Activated naive CD8-positive, alpha-beta T cell treated with anti-CD3 and anti-CD28 coated beads, Interleukin-2, amount 10 ng/mL, durations not matched to agents 7 days and 5 days (primary cell): ENCODE measurements at regions not wholly inside any gene's neighbourhood (a gene's known extent, or its start where the extent isn't known, plus 50 kb on each side); places are given as distances from the start of the nearest gene placed in this dataset.

ENCODE experiments used
- ATAC-seq: fragments of 150-1000 bp; cut with Tn5 transposase; one replicate; pipeline ENCODE4 v1.10.0; 2021; ENCODE audit warnings: low read depth, moderate library complexity
- POLR2A ChIA-PET: fragments of 350-600 bp; sonication (Branson Sonifier 250); formaldehyde crosslinking; loops from one replicate; lab custom pipeline; 2021; ENCODE audit warnings: antibody characterized with exemption; lab: Charles Lee
- DNase-seq: peaks from one replicate; pipeline ENCODE4 v3.0.0; 2021
- H3K27ac Mint-ChIP-seq: one replicate; pipeline ENCODE4 v1.8.0; 2022; ENCODE audit warnings: mild to moderate bottlenecking, mixed read lengths
- H3K27me3 Mint-ChIP-seq: one replicate; pipeline ENCODE4 v1.8.0; 2022; ENCODE audit warnings: mild to moderate bottlenecking, moderate library complexity, mixed read lengths
- H3K36me3 Mint-ChIP-seq: one replicate; pipeline ENCODE4 v1.8.0; 2021; ENCODE audit warnings: mild to moderate bottlenecking, mixed read lengths
- H3K4me1 Mint-ChIP-seq: one replicate; pipeline ENCODE4 v1.8.0; 2021; ENCODE audit warnings: mixed read lengths
- H3K4me3 Mint-ChIP-seq: one replicate; pipeline ENCODE4 v1.8.0; 2022; ENCODE audit warnings: mild to moderate bottlenecking, moderate library complexity, mixed read lengths
- H3K9me3 Mint-ChIP-seq: one replicate; pipeline ENCODE4 v1.8.0; 2021; ENCODE audit warnings: mixed read lengths

DNA sequence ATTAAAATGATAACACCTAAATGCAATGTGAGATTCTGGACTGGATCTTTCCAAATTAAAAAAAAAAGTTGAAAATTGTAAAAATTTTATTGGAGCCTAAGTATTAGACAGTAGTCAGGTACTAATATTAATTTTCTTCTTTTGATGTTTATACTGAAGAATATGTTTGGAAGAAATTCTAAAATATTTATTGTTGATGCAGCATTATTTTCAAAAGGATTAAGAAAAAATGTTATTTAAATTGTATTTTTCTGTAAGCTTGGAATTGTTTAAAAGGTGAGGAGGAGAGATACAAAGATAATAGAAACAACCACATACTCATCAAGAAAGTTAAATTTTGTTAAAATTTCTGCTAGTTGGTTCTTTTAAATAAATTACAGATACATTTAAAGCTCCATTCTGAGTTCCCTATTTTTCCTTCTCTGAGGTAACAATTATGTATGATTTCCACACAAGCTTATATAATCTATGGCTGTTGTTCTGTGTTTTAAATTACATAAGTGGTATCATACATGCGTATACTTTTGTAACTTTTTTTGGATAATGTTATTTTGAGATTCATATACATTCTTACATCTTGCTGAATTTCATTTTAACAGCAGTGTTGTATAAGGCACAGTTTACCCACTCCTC, 180.3 kb upstream of the RGS18 start:
- Mint-ChIP-seq H3K27me3 (no peaks in the 10 kb centered on the region), H3K4me3 (no peak overlapping the region), H3K27ac (no peak overlapping the region), H3K4me1 (no peaks in the 10 kb centered on the region), H3K36me3 (no peaks in the 10 kb centered on the region), H3K9me3 (peaks cover 7% of the 10 kb centered on the region)
- POLR2A ChIA-PET: no interaction called here
- no peak for ATAC-seq
- DNase-seq: no peak

DNA sequence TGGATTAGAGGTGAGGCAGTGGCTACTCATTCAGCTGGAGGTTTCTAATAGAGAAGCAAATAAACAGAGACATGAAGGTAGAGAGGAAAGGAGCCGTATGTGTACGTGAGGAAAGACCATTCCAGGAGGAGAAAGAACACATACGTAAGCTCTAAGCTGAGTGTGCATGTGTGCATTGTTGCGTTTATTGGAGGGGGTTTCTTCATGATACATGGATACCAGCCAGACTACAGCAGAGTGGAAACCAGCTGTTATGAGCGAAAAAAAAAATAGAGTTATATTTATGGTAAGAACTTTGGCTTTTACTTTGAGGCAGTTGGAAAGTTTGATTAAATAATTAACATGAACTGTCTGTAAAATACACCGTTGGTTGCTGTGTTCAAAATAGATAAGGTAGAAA, 173.4 kb upstream of the RGS18 start:
- no peaks in the 10 kb centered on the region for H3K36me3 Mint-ChIP-seq
- H3K27me3 Mint-ChIP-seq: no peaks in the 10 kb centered on the region
- no peaks in the 10 kb centered on the region for H3K4me1 Mint-ChIP-seq
- DNase-seq (no peak), ATAC-seq (no peak)
- POLR2A ChIA-PET: no interaction called here
- no peak overlapping the region for H3K27ac Mint-ChIP-seq
- H3K4me3 Mint-ChIP-seq: no peak overlapping the region
- peaks cover 12% of the 10 kb centered on the region for H3K9me3 Mint-ChIP-seq

DNA sequence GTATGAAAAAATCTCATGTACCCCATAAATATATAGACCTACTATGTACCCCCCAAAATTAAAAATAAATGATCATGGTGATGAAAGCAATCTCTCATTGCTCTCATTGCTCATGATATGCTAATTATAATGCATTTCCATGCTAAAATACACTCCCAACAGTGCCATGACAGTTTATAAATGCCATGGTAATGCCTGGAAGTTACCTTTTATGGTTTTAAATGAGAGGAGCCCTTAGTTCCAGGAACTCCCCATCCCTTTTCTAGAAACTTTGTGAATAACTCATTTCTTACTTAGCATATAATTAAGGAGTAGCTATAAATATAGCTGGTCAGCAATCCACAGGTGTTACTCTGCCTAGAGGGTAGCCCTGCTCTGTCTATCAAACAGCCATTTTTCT, 166.1 kb upstream of the RGS18 start:
- Mint-ChIP-seq H3K27me3 (no peaks in the 10 kb centered on the region), H3K4me1 (no peaks in the 10 kb centered on the region), H3K27ac (no peak overlapping the region), H3K9me3 (no peaks in the 10 kb centered on the region), H3K36me3 (no peaks in the 10 kb centered on the region), H3K4me3 (no peak overlapping the region)
- ATAC-seq (no peak), DNase-seq (no peak)
- POLR2A ChIA-PET: no interaction called here

DNA sequence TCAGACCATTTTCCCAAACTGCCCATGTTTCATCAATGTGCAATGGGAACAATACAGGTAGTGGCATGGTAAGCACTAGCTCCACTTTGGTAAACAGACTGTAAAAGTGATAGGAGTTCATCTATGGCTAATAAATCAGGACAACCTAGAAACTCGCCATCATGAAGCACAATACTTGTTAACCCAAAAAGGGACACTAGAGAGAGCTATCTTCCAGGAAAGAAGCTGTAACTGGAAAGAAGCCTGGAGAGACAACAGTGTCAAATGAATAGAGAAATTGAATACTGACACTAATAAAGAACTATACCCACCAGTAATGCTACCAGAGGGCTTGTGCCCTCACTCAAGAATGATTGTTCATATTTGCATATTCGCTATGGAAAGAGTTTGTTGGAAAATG, 164.7 kb upstream of the RGS18 start:
- H3K27me3 Mint-ChIP-seq: no peaks in the 10 kb centered on the region
- no peaks in the 10 kb centered on the region for H3K36me3 Mint-ChIP-seq
- H3K27ac Mint-ChIP-seq: no peak overlapping the region
- no peaks in the 10 kb centered on the region for H3K4me1 Mint-ChIP-seq
- H3K9me3 Mint-ChIP-seq: no peaks in the 10 kb centered on the region
- no peak for DNase-seq
- ATAC-seq: no peak
- H3K4me3 Mint-ChIP-seq: no peak overlapping the region
- POLR2A ChIA-PET: no interaction called here

DNA sequence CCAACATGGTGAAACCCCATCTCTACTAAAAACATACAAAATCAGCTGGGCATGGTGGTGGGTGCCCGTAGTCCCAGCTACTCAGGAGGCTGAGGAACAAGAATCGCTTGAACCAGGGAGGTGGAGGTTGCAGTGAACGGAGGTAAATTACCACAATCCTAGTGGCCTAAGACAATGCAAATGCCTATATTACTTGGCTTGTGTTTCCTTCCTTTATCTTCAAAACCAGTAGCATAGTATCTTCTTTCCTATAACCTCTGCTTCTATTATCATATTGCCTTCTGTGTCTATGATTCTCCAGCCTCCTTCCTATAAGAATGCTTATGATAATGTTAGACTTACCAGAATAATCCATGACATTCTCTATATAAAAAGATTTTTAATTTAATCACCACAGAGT, 156.2 kb upstream of the RGS18 start:
- ATAC-seq (no peak), DNase-seq (no peak)
- no peaks in the 10 kb centered on the region for H3K36me3 Mint-ChIP-seq
- H3K27ac Mint-ChIP-seq: no peak overlapping the region
- H3K4me1 Mint-ChIP-seq: no peaks in the 10 kb centered on the region
- H3K27me3 Mint-ChIP-seq: no peaks in the 10 kb centered on the region
- no peaks in the 10 kb centered on the region for H3K9me3 Mint-ChIP-seq
- POLR2A ChIA-PET: no interaction called here
- no peak overlapping the region for H3K4me3 Mint-ChIP-seq

GRCh38 chr1:192003295-192004077, 154.8 kb upstream of the RGS18 start:
- Mint-ChIP-seq H3K9me3 (no peaks in the 10 kb centered on the region), H3K27ac (no peak overlapping the region), H3K27me3 (no peaks in the 10 kb centered on the region), H3K4me3 (no peak overlapping the region), H3K36me3 (no peaks in the 10 kb centered on the region), H3K4me1 (no peaks in the 10 kb centered on the region)
- POLR2A ChIA-PET: no interaction called here
- ATAC-seq (no peak), DNase-seq (no peak)

- POLR2A ChIA-PET: no interaction called here
- ATAC-seq (no peak), DNase-seq (no peak)
- Mint-ChIP-seq H3K4me1 (no peaks in the 10 kb centered on the region), H3K27me3 (no peaks in the 10 kb centered on the region), H3K36me3 (no peaks in the 10 kb centered on the region), H3K4me3 (no peak overlapping the region), H3K27ac (no peak overlapping the region), H3K9me3 (no peaks in the 10 kb centered on the region)
Measured at GRCh38 chr1:192005976-192006375, 152.3 kb upstream of the RGS18 start.

DNA sequence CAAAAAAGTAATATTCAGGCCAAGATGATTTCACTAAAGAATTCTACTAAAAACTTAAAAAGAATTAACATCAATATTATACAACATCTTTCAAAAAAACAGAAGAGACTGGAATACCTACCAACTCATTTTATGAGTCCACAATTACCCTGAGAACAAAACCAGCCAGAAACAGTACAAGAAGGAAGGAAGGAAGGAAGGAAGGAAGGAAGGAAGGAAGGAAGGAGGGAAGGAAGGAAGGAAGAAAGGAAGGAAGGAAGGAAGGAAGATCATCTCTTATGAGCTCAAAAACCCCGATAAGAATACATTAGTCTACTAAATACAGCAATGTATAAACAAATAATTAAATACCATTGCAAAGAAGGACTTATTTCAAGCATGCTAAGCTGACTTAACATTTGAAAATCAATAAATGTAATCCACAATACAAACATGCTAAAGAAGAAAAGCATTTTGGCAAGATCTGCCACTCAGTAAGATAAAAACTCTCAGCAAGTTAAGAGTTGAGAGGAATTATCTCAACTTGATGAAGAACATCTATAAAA, 149.9 kb upstream of the RGS18 start:
- H3K9me3 Mint-ChIP-seq: no peaks in the 10 kb centered on the region
- no peaks in the 10 kb centered on the region for H3K36me3 Mint-ChIP-seq
- ATAC-seq (no peak), DNase-seq (no peak)
- H3K4me3 Mint-ChIP-seq: no peak overlapping the region
- H3K27me3 Mint-ChIP-seq: no peaks in the 10 kb centered on the region
- POLR2A ChIA-PET: no interaction called here
- H3K4me1 Mint-ChIP-seq: no peaks in the 10 kb centered on the region
- H3K27ac Mint-ChIP-seq: no peak overlapping the region

- no peaks in the 10 kb centered on the region for H3K27me3 Mint-ChIP-seq
- no peaks in the 10 kb centered on the region for H3K4me1 Mint-ChIP-seq
- H3K4me3 Mint-ChIP-seq: no peak overlapping the region
- ATAC-seq (no peak), DNase-seq (no peak)
- no peaks in the 10 kb centered on the region for H3K9me3 Mint-ChIP-seq
- no peaks in the 10 kb centered on the region for H3K36me3 Mint-ChIP-seq
- POLR2A ChIA-PET: no interaction called here
- H3K27ac Mint-ChIP-seq: no peak overlapping the region
Measured at GRCh38 chr1:192010406-192010805, 147.9 kb upstream of the RGS18 start.

- Mint-ChIP-seq H3K36me3 (no peaks in the 10 kb centered on the region), H3K27me3 (no peaks in the 10 kb centered on the region), H3K27ac (no peak overlapping the region), H3K4me3 (no peak overlapping the region), H3K9me3 (no peaks in the 10 kb centered on the region), H3K4me1 (no peaks in the 10 kb centered on the region)
- POLR2A ChIA-PET: no interaction called here
- ATAC-seq: no peak
- DNase-seq: no peak
Measured at GRCh38 chr1:192011525-192011924, 146.7 kb upstream of the RGS18 start.

GRCh38 chr1:192022827-192023226, 135.4 kb upstream of the RGS18 start:
- no peak for DNase-seq
- no peaks in the 10 kb centered on the region for H3K36me3 Mint-ChIP-seq
- H3K27ac Mint-ChIP-seq: no peak overlapping the region
- no peak overlapping the region for H3K4me3 Mint-ChIP-seq
- POLR2A ChIA-PET: no interaction called here
- H3K4me1 Mint-ChIP-seq: no peaks in the 10 kb centered on the region
- ATAC-seq: no peak
- H3K9me3 Mint-ChIP-seq: peaks cover 3% of the 10 kb centered on the region
- H3K27me3 Mint-ChIP-seq: no peaks in the 10 kb centered on the region

DNA sequence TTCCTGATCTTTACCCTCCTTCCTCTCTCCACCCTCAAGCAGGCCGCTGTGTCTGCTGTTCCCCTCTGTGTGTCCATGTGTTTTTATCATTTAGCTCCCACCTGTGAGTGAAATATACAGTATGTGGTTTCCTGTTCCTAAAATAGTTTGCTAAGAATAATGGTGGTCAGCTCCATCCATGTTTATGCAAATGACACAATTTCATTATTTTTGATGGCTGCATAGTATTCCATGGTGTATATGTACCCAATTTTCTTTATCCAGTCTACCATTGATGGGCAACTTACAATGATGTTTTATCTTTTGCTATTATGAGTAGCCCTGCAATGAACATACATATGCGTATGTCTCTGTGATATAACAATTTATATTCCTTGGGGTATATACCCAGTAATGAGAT, 133.4 kb upstream of the RGS18 start:
- Mint-ChIP-seq H3K36me3 (no peaks in the 10 kb centered on the region), H3K9me3 (peaks cover 3% of the 10 kb centered on the region), H3K27ac (no peak overlapping the region), H3K27me3 (no peaks in the 10 kb centered on the region), H3K4me1 (no peaks in the 10 kb centered on the region), H3K4me3 (no peak overlapping the region)
- ATAC-seq: no peak
- DNase-seq: no peak
- POLR2A ChIA-PET: no interaction called here

- no peaks in the 10 kb centered on the region for H3K36me3 Mint-ChIP-seq
- DNase-seq: no peak
- POLR2A ChIA-PET: no interaction called here
- ATAC-seq: no peak
- no peaks in the 10 kb centered on the region for H3K4me1 Mint-ChIP-seq
- H3K9me3 Mint-ChIP-seq: no peaks in the 10 kb centered on the region
- no peaks in the 10 kb centered on the region for H3K27me3 Mint-ChIP-seq
- H3K4me3 Mint-ChIP-seq: no peak overlapping the region
- no peak overlapping the region for H3K27ac Mint-ChIP-seq
Measured at GRCh38 chr1:192038567-192038966, 119.7 kb upstream of the RGS18 start.

DNA sequence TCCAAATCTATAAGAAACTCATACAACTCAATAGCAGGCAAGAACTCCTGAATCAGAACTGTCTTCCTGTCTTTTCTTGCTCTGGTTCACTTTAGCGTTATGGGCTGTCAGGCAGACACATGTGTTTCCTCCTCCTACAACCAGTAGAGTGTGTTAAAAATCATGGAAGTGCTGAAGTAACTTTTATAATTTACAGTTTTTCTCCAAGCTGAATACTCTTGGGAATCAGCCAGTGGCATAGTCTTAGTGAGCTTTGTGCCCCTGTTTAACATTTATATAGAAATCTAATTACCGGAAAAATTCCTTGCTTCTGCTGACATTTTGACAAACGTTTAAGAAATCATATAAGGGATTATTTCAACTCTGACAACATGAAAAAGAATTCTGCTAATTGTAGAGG, 113.1 kb upstream of the RGS18 start:
- POLR2A ChIA-PET: no interaction called here
- no peaks in the 10 kb centered on the region for H3K4me1 Mint-ChIP-seq
- ATAC-seq (no peak), DNase-seq (no peak)
- no peak overlapping the region for H3K4me3 Mint-ChIP-seq
- no peaks in the 10 kb centered on the region for H3K36me3 Mint-ChIP-seq
- H3K27me3 Mint-ChIP-seq: no peaks in the 10 kb centered on the region
- no peaks in the 10 kb centered on the region for H3K9me3 Mint-ChIP-seq
- no peak overlapping the region for H3K27ac Mint-ChIP-seq
